Mammary epithelial cell (primary cell): ENCODE measurements at regions not wholly inside any gene's neighbourhood (a gene's known extent, or its start where the extent isn't known, plus 50 kb on each side); places are given as distances from the start of the nearest gene placed in this dataset.

Source experiments
- CTCF ChIP-seq, 2 donors: IDR thresholded peaks in 1 of 2; conservative IDR thresholded peaks in 1 of 2; 2 replicates each; pipeline ENCODE4 v1.5.1; 2011 to 2012; ENCODE audit warnings: inconsistent platforms in 2 of 2, low read length in 2 of 2, mild to moderate bottlenecking in 2 of 2, control low read depth in 1 of 2, low read depth in 1 of 2; ENCODE audit not compliant: insufficient read depth in 1 of 2; ENCODE audit errors: extremely low read depth in 1 of 2
- EZH2 ChIP-seq: IDR thresholded peaks from 2 replicates; pipeline ENCODE4 v1.6.1; 2012; ENCODE audit warnings: low read length, inconsistent platforms, borderline replicate concordance

DNA sequence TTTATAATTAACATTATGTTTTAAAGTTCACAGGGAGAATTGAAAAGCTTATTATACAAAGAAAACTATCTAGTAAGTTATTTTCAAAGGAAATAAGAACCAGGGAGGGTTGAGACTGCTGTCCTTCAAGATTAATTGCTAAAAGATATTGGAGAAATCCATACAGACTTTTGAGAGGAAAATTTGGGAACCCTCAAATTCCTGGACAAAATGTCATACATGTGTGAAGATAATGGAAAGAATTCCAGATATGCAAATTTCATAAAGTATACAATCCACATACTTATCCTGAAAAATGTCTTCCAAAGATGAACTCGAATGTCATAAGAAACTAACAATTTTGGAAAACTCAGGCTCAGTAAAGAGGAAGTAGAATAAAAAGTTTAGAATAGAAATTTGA, 213.8 kb downstream of the HS3ST3A1 start:
- TF ChIP-seq CTCF (conservative IDR thresholded peaks at IDR 0.05 in 1 of 2, IDR thresholded peaks at IDR 0.05 in 1 of 2; ENCODE audit: extremely low read depth in 1 of 2, insufficient read depth in 1 of 2, low read depth in 1 of 2, low read length in 2 of 2) (no peak), EZH2 (no peak)
